IPS-NIHi7 (cell line): ENCODE measurements at regions not wholly inside any gene's neighbourhood (a gene's known extent, or its start where the extent isn't known, plus 50 kb on each side); places are given as distances from the start of the nearest gene placed in this dataset.
A peak's percentile ranks its signal among the peaks of the same experiment; 100 is the strongest.

Source experiments
- DNase-seq: peaks from one replicate; pipeline ENCODE4 v3.0.0; 2012; ENCODE audit warnings: mixed read lengths; ENCODE audit errors: extremely low spot score

- DNase-seq = no peak
Observed at GRCh38 chr2:70036290-70036689, 51.0 kb upstream of the PCBP1 start.

- DNase-seq = no peak
Observed at GRCh38 chr2:70035344-70035844, 51.9 kb upstream of the PCBP1 start.

DNA sequence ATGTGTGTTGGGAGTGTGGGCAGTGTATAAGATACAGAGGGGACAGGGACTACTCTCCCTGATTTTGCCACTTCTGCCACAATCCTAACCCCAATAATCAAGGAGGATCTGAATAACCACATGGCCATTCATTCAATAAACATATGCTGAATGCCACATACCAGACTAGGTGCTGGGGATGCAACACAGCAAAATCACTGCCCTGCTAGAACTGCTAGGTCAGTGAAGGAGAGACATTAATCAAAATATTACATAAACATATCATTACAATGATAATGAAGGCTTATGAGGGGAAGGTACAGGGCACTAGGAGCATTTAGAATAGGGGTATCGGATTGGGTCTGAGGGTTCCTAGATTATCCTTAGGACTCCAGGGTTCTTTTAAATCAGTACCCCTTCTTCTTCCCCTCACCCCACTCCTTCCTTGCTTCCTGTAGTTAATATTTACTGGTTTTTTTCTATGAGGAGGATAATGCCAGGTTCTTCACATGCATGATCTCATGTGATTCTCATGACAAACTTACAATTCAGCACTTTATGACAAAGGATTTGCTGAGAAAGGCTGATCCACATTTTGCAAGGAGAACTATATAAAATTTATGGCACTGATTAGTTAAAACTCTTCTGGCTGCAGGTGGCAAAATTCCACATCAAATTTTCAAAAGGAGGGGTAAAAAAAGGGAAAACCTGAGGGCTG, 56.4 kb upstream of the PCBP1 start:
- no peak for DNase-seq

- peak; percentile 86 for DNase-seq
Observed at GRCh38 chr2:70029814-70030409, 57.4 kb upstream of the PCBP1 start.

DNA sequence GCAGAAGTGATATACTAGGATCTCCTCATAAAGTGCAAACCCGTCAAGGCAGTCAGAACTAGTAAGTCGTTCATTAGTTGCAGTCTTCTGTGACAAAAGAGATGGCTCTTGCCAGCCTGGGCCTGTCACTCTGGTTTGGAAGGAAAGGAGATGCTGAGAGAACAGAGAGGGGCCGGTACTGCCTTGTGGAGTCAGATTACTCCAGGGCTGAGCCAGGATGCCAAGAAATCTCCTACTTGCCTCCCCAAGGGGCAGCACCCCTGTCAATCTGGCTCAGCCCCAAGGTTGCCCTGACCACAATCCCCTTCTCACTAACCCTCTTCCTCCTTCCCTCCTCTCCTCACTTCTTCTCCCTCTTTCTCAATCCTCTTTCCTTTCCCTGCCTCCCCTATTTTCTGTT, 62.9 kb upstream of the ASPRV1 start:
- peak; percentile 55 for DNase-seq

GRCh38 chr2:70019096-70019495, 57.7 kb upstream of the ASPRV1 start:
- no peak for DNase-seq

DNA sequence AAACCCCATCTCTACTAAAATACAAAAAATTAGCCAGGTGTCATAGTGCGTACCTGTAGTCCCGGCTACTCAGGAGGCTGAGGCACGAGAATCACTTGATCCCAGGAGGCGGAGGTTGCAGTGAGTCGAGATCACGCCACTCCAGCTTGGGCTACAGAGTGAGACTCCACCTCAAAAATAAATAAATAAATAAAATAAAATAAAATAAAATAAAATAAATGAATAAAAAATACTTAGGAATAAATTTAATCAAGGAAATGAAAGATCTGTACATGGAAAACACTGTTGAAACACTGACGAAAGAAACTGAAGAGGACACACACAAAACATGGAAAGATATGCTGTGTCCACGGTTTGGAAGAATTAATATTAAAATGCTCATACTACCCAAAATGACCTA, 56.5 kb upstream of the ASPRV1 start:
- no peak for DNase-seq

DNA sequence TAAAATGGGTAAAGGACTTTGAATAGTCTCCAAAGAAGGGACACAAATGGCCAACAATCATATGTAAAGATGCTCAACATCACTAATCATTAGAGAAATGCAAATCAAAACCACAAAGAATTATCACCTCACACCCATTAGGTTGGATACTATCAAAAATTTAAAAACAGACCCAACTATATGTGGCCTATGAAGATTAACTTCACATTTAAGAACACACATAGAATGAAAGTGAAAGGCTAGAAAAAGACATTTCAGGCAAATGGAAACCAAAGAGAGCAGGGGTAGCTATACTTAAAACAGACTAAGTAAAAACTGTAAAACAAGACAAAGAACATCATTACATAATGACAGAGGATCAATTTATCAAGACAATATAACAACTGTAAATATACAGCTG, 53.5 kb upstream of the ASPRV1 start:
- DNase-seq = no peak

- DNase-seq = no peak
Observed at GRCh38 chr2:70012887-70013286, 51.5 kb upstream of the ASPRV1 start.

DNA sequence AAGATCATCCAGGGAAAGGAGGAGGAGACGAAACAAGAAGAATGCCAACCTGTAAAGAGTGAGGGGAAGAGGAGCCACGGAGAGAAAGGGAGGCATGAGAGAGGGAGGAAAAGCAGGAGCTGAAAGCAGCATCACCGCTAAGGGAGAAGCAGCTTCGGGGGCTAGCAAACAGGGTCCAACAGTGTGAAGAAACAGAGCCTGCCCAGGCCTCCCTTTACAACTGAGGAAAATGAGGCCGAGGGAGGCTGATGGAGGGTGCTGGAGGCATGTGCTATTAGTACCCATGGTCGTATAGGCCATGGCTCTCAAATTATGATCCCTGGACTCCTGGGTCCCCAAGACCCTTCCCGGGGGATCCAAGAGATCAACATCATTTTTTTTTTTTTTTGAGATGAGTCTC, 50.4 kb upstream of the ASPRV1 start:
- no peak for DNase-seq

GRCh38 chr2:70011335-70011734, 49.9 kb upstream of the ASPRV1 start:
- no peak for DNase-seq
